H1 (cell line): ENCODE measurements at regions not wholly inside any gene's neighbourhood (a gene's known extent, or its start where the extent isn't known, plus 50 kb on each side); places are given as distances from the start of the nearest gene placed in this dataset.

Experiments used
- CTCF ChIA-PET: fragments of 300-600 bp; sonication (Branson Sonifier 250); formaldehyde crosslinking; loops from one replicate; lab custom pipeline; 2021; ENCODE audit not compliant: partially characterized antibody; lab: Charles Lee
- POLR2A ChIA-PET: fragments of 300-600 bp; sonication (Branson Sonifier 250); formaldehyde crosslinking; loops from one replicate; lab custom pipeline; 2021; ENCODE audit warnings: inconsistent platforms; ENCODE audit not compliant: partially characterized antibody; lab: Charles Lee
- DNase-seq, 2 experiments: peaks; one replicate each; pipeline versions ENCODE4 v3.0.0 to v3.0.0-alpha.2; 2010 to 2022; ENCODE audit warnings: low spot score in 2 of 2, low read depth in 1 of 2, mixed read lengths in 1 of 2
- FAIRE-seq: peaks from 2 replicates; lab custom pipeline; 2011; peaks lifted over from hg19 to GRCh38; lab: Jason Lieb, UNC
- H2AFZ ChIP-seq: 2 replicates; pipeline ENCODE4 v1.8.1; 2012; ENCODE audit warnings: low read length, inconsistent platforms
- H2AK5ac ChIP-seq: 2 replicates; pipeline ENCODE4 v1.6.1; 2013; ENCODE audit warnings: low read depth, low read length
- H2BK120ac ChIP-seq: replicated peaks from 2 replicates; pipeline ENCODE3; 2013; ENCODE audit warnings: low read depth, low read length, inconsistent platforms
- H2BK12ac ChIP-seq: 2 replicates; pipeline ENCODE4 v1.6.1; 2013; ENCODE audit warnings: low read depth, low read length
- H2BK15ac ChIP-seq: 2 replicates; pipeline ENCODE4 v1.6.1; 2013; ENCODE audit warnings: low read length
- H2BK20ac ChIP-seq: 2 replicates; pipeline ENCODE4 v1.6.1; 2013; ENCODE audit warnings: low read length
- H2BK5ac ChIP-seq: 2 replicates; pipeline ENCODE4 v1.6.1; 2013; ENCODE audit warnings: low read depth, low read length
- H3K14ac ChIP-seq: 2 replicates; pipeline ENCODE4 v1.6.1; 2013; ENCODE audit warnings: inconsistent platforms; ENCODE audit not compliant: insufficient read length
- H3K18ac ChIP-seq: 2 replicates; pipeline ENCODE4 v1.6.1; 2013; ENCODE audit warnings: low read length; ENCODE audit errors: extremely low read depth
- H3K23ac ChIP-seq: 2 replicates; pipeline ENCODE4 v1.6.1; 2013; ENCODE audit warnings: inconsistent platforms; ENCODE audit not compliant: insufficient read length
- H3K23me2 ChIP-seq: 2 replicates; pipeline ENCODE4 v1.6.1; 2013; ENCODE audit warnings: low read depth, low read length
- H3K27ac ChIP-seq: 2 replicates; pipeline ENCODE4 v1.6.1; 2011; ENCODE audit warnings: low read depth, low read length, inconsistent platforms
- H3K27me3 ChIP-seq, 4 experiments: replicated peaks in 1 of 4; 1 replicate in 1 of 4; 2 replicates in 3 of 4; pipeline versions ENCODE4 v1.6.1 to v1.8.1; 2011 to 2013; ENCODE audit warnings: low read length in 3 of 4, mild to moderate bottlenecking in 3 of 4, inconsistent platforms in 2 of 4, mixed read lengths in 2 of 4, moderate library complexity in 1 of 4; ENCODE audit not compliant: control insufficient read depth in 3 of 4, insufficient read depth in 3 of 4; ENCODE audit errors: extremely low read depth in 1 of 4
- H3K36me3 ChIP-seq, 4 experiments: 2 replicates each; pipeline versions ENCODE4 v1.6.1 to v1.8.1; 2011 to 2013; ENCODE audit warnings: mild to moderate bottlenecking in 4 of 4, low read length in 3 of 4, moderate library complexity in 2 of 4, control low read depth in 1 of 4, inconsistent platforms in 1 of 4; ENCODE audit not compliant: insufficient read depth in 4 of 4, control insufficient read depth in 2 of 4
- H3K4ac ChIP-seq: replicated peaks from 2 replicates; pipeline ENCODE3; 2013; ENCODE audit warnings: low read length, low read depth, mixed read lengths, inconsistent platforms; ENCODE audit not compliant: insufficient read length
- H3K4me1 ChIP-seq, 4 experiments: replicated peaks in 1 of 4; 1 replicate in 1 of 4; 2 replicates in 3 of 4; pipeline versions ENCODE4 v1.6.1 to v1.8.1; 2011 to 2013; ENCODE audit warnings: low read length in 3 of 4, inconsistent platforms in 2 of 4, mixed read lengths in 1 of 4; ENCODE audit not compliant: insufficient read depth in 4 of 4, control insufficient read depth in 3 of 4
- H3K4me2 ChIP-seq, 2 experiments: 2 replicates each; pipeline versions ENCODE4 v1.6.1 to v1.8.1; 2011 to 2013; ENCODE audit warnings: low read depth in 2 of 2, low read length in 2 of 2, control low read depth in 1 of 2, inconsistent platforms in 1 of 2, mild to moderate bottlenecking in 1 of 2; ENCODE audit not compliant: insufficient read depth in 1 of 2
- H3K4me3 ChIP-seq, 4 experiments: fragments of 200-600, 300-600 bp in 1 of 4; sonication (generic), shearing (Covaris generic), sonication (Bioruptor Twin) in 1 of 4; 2 replicates each; pipeline versions ENCODE4 v1.5.1 to v1.8.1; 2011 to 2016; ENCODE audit warnings: low read length in 4 of 4, low read depth in 3 of 4, control low read depth in 2 of 4, inconsistent platforms in 2 of 4, mild to moderate bottlenecking in 2 of 4, mixed read lengths in 1 of 4, moderate library complexity in 1 of 4; ENCODE audit not compliant: insufficient read depth in 2 of 4; ENCODE audit errors: extremely low read depth in 1 of 4
- H3K56ac ChIP-seq: replicated peaks from 2 replicates; pipeline ENCODE3; 2013; ENCODE audit warnings: low read depth, mild to moderate bottlenecking, mixed read lengths, low read length, inconsistent platforms; ENCODE audit not compliant: insufficient read length
- H3K79me1 ChIP-seq: 2 replicates; pipeline ENCODE4 v1.6.1; 2013; ENCODE audit warnings: low read depth, low read length, control low read depth
- H3K79me2 ChIP-seq, 2 experiments: 2 replicates each; pipeline versions ENCODE4 v1.6.1 to v1.8.1; 2012 to 2013; ENCODE audit warnings: low read length in 2 of 2, mild to moderate bottlenecking in 2 of 2, inconsistent platforms in 1 of 2; ENCODE audit not compliant: insufficient read depth in 2 of 2, control insufficient read depth in 1 of 2
- H3K9ac ChIP-seq, 4 experiments: replicated peaks in 1 of 4; 1 replicate in 1 of 4; 2 replicates in 3 of 4; pipeline versions ENCODE4 v1.6.1 to v1.8.1; 2011 to 2013; ENCODE audit warnings: low read depth in 3 of 4, low read length in 3 of 4, control low read depth in 2 of 4, mild to moderate bottlenecking in 2 of 4, moderate library complexity in 2 of 4, inconsistent platforms in 1 of 4; ENCODE audit errors: extremely low read depth in 1 of 4
- H3K9me3 ChIP-seq, 2 experiments: 2 replicates each; pipeline versions ENCODE4 v1.6.1 to v1.8.1; 2012 to 2013; ENCODE audit warnings: mild to moderate bottlenecking in 2 of 2, moderate library complexity in 2 of 2, control low read depth in 1 of 2, inconsistent platforms in 1 of 2, low read depth in 1 of 2, low read length in 1 of 2, mixed read lengths in 1 of 2; ENCODE audit not compliant: insufficient read depth in 2 of 2
- H4K20me1 ChIP-seq, 2 experiments: replicated peaks in 1 of 2; 2 replicates each; pipeline versions ENCODE3 to v1.8.1; 2011 to 2013; ENCODE audit warnings: inconsistent platforms in 2 of 2, low read length in 2 of 2, mild to moderate bottlenecking in 1 of 2; ENCODE audit not compliant: insufficient read depth in 2 of 2, control insufficient read depth in 1 of 2
- H4K5ac ChIP-seq: 2 replicates; pipeline ENCODE4 v1.6.1; 2013; ENCODE audit warnings: low read length, low read depth, mixed read lengths, inconsistent platforms; ENCODE audit not compliant: insufficient read length
- H4K8ac ChIP-seq: 2 replicates; pipeline ENCODE4 v1.8.0; 2013; ENCODE audit warnings: mild to moderate bottlenecking, moderate library complexity, low read length, inconsistent platforms; ENCODE audit not compliant: insufficient read depth; ENCODE audit errors: extremely low read depth
- H4K91ac ChIP-seq: replicated peaks from 2 replicates; pipeline ENCODE3; 2013; ENCODE audit warnings: low read length, mixed read lengths, inconsistent platforms; ENCODE audit not compliant: insufficient read length
- JUN ChIP-seq: IDR thresholded peaks from 2 replicates; pipeline ENCODE4 v1.6.1; 2011; ENCODE audit warnings: low read depth, mild to moderate bottlenecking, improper control_type of control experiment, low read length
- SP2 ChIP-seq: IDR thresholded peaks from 2 replicates; pipeline ENCODE4 v1.6.1; 2012; ENCODE audit warnings: mild to moderate bottlenecking, low read length, inconsistent platforms
- WGBS, 2 experiments: shearing (Covaris generic) in 1 of 2; methylation state at CpG; one replicate each; pipeline versions ENCODE4 v1.1.6 to v1.1.7; 2013 to 2015; ENCODE audit warnings: low lambda C conversion rate in 2 of 2, mixed read lengths in 2 of 2, inconsistent platforms in 1 of 2, low coverage in 1 of 2, missing lambda C conversion rate in 1 of 2; ENCODE audit not compliant: insufficient replicate concordance in 2 of 2, insufficient coverage in 1 of 2, insufficient read length in 1 of 2; ENCODE audit errors: extremely low coverage in 1 of 2, missing lambda C conversion rate in 1 of 2; 5-methylcytosine and 5-hydroxymethylcytosine counted together

GRCh38 chr3:96753124-96753523, 61.3 kb upstream of the EPHA6 start:
- Histone ChIP-seq H2AFZ (0 out of 2 replicates have a peak overlapping the region, but pooled peaks have one; percentile 1), H3K27ac (no peak overlapping the region), H3K4me2 (no peak overlapping the region), H3K56ac (no peak overlapping the region), H4K8ac (no peak overlapping the region), H3K18ac (no peak overlapping the region), H4K91ac (no peak overlapping the region), H3K4me3 (no peak overlapping the region), H2AK5ac (no peak overlapping the region), H3K27me3 (no peaks in the 10 kb centered on the region), H3K14ac (no peak overlapping the region), H2BK15ac (no peak overlapping the region), H4K20me1 (no peaks in the 10 kb centered on the region), H3K4ac (no peak overlapping the region), H3K23ac (no peak overlapping the region), H2BK20ac (no peak overlapping the region; the same call in 1 of the 2 replicates), H3K79me1 (no peaks in the 10 kb centered on the region), H3K23me2 (no peaks in the 10 kb centered on the region), H3K9me3 (no peaks in the 10 kb centered on the region), H2BK12ac (no peak overlapping the region), H2BK120ac (no peak overlapping the region), H2BK5ac (no peak overlapping the region), H3K79me2 (no peaks in the 10 kb centered on the region), H3K4me1 (no peaks in the 10 kb centered on the region; a peak in 1 of 7 replicates), H3K9ac (no peak overlapping the region), H3K36me3 (no peaks in the 10 kb centered on the region), H4K5ac (no peak overlapping the region)
- CTCF ChIA-PET: no interaction called here
- POLR2A ChIA-PET: no interaction called here
- 88% methylated on average over 13 of the region's 13 CpGs; no CpG with 5 or more reads in 1 of the 2 experiments for WGBS, 2 experiments
- FAIRE-seq: no peak
- DNase-seq: no peak
- no peak for TF ChIP-seq SP2
- no peak for TF ChIP-seq JUN
